ENCODE measurements at regions not wholly inside any gene's neighbourhood (a gene's known extent, or its start where the extent isn't known, plus 50 kb on each side); places are given as distances from the start of the nearest gene placed in this dataset.

DNA sequence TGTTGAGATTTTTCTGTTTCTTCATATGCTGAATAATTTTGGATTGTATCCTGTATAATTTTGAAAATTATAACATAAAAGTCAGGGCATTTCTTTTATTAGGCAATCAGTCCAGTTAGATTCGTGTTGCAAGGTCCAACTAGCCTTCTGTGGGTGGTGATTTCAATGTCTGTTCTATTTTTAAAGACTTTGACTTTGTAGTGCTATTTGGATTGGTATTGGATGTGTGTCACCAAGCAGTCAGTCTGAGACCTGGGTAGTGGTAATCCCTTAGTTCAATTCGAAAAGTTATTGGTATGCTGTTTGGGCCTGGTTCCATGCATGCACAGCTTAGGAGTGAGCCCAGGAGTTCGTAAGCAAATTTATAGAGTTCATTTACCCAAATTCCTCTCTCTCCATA, 82.2 kb downstream of the EPDR1 start:
- Histone ChIP-seq H3K36me3 (ENCODE audit: control insufficient read depth, insufficient read depth, low read length) (no peaks in the 10 kb centered on the region), H3K9me3 (ENCODE audit: control insufficient read depth in 2 of 2, low read length in 2 of 2) (no peaks in the 10 kb centered on the region), H3K4me3 (ENCODE audit: low read depth, low read length) (no peak overlapping the region), H3K27ac (ENCODE audit: insufficient read depth, low read length, poor library complexity, severe bottlenecking) (no peak overlapping the region), H3K27me3 (ENCODE audit: control insufficient read depth, insufficient read depth, low read length) (no peaks in the 10 kb centered on the region), H3K4me1 (ENCODE audit: control insufficient read depth, insufficient read depth, low read length, poor library complexity, severe bottlenecking) (no peaks in the 10 kb centered on the region)
- peaks cover 0 to 4% (median 0%) of the 10 kb centered on the region in 7 donors for H3K9me3 Mint-ChIP-seq
- no peaks in the 10 kb centered on the region for H3K4me1 Mint-ChIP-seq
- no peak overlapping the region for H3K4me3 Mint-ChIP-seq
- H3K27me3 Mint-ChIP-seq, result no peaks in the 10 kb centered on the region
- no peak overlapping the region for H3K27ac Mint-ChIP-seq
- no peaks in the 10 kb centered on the region for H3K36me3 Mint-ChIP-seq
- no peak for ATAC-seq (ENCODE audit: low read depth in 2 of 2)
- no peak for DNase-seq

DNA sequence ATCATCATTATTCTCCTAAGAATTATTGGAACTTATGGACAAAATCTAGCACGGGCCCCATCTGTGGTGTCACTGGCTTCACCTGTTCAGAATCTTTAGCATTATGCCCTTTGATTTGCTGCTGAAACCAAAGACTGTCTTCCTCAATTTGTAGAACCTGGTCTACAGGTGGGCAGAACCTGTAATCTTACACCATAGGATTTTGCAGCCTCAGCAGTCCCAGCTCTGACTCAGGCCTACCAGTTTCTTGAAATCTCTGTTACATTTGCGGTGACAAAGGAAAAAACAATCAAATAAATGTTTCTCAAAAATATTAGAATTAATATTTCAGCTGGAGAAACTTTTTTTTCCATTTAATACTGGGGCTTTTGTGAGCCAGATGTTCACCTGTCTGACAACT, 86.1 kb downstream of the EPDR1 start:
- H3K4me3 ChIP-seq (ENCODE audit: low read depth, low read length), result no peak overlapping the region
- H3K36me3 ChIP-seq (ENCODE audit: control insufficient read depth, insufficient read depth, low read length), result no peaks in the 10 kb centered on the region
- H3K36me3 Mint-ChIP-seq, result no peaks in the 10 kb centered on the region
- peaks cover 4% of the 10 kb centered on the region for H3K27me3 Mint-ChIP-seq
- H3K4me3 Mint-ChIP-seq, result no peak overlapping the region
- peaks cover 0 to 11% (median 5%) of the 10 kb centered on the region in 7 donors for H3K9me3 Mint-ChIP-seq
- no peaks in the 10 kb centered on the region for H3K4me1 Mint-ChIP-seq
- H3K27me3 ChIP-seq (ENCODE audit: control insufficient read depth, insufficient read depth, low read length), result no peaks in the 10 kb centered on the region
- H3K27ac Mint-ChIP-seq, result no peak overlapping the region
- ATAC-seq (ENCODE audit: low read depth in 2 of 2) (no peak), DNase-seq (no peak)
- H3K27ac ChIP-seq (ENCODE audit: insufficient read depth, low read length, poor library complexity, severe bottlenecking), result no peak overlapping the region
- no peaks in the 10 kb centered on the region for H3K4me1 ChIP-seq (ENCODE audit: control insufficient read depth, insufficient read depth, low read length, poor library complexity, severe bottlenecking)
- no peaks in the 10 kb centered on the region for H3K9me3 ChIP-seq (ENCODE audit: control insufficient read depth in 2 of 2, low read length in 2 of 2)

DNA sequence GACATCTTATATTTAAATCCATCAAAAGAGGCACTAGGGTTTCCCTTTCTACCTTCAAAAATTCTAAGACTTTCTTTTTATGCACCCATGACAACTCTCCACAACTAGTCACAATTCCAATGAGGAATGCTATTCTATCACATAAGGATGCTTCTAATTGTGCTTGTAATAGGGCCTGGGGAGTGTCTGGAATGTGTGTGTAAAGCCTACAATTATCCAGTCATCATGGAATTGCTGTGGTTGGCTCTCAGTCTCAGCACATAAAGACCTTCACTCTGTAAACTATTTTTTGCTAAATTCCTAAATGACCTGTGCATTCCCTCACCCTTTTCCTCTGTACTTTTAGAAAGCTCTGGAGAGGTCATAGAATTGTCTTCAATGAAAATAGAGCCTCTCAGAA, 86.7 kb downstream of the EPDR1 start:
- Histone ChIP-seq H3K27ac (ENCODE audit: insufficient read depth, low read length, poor library complexity, severe bottlenecking) (no peak overlapping the region), H3K4me3 (ENCODE audit: low read depth, low read length) (no peak overlapping the region), H3K27me3 (ENCODE audit: control insufficient read depth, insufficient read depth, low read length) (no peaks in the 10 kb centered on the region), H3K9me3 (ENCODE audit: control insufficient read depth in 2 of 2, low read length in 2 of 2) (no peaks in the 10 kb centered on the region), H3K36me3 (ENCODE audit: control insufficient read depth, insufficient read depth, low read length) (no peaks in the 10 kb centered on the region), H3K4me1 (ENCODE audit: control insufficient read depth, insufficient read depth, low read length, poor library complexity, severe bottlenecking) (no peaks in the 10 kb centered on the region)
- ATAC-seq (ENCODE audit: low read depth in 2 of 2), result no peak
- DNase-seq, result no peak
- no peak overlapping the region for H3K4me3 Mint-ChIP-seq
- H3K36me3 Mint-ChIP-seq, result no peaks in the 10 kb centered on the region
- no peak overlapping the region for H3K27ac Mint-ChIP-seq
- H3K9me3 Mint-ChIP-seq, result peaks cover 0 to 11% (median 5%) of the 10 kb centered on the region in 7 donors
- peaks cover 4% of the 10 kb centered on the region for H3K27me3 Mint-ChIP-seq
- no peaks in the 10 kb centered on the region for H3K4me1 Mint-ChIP-seq

DNA sequence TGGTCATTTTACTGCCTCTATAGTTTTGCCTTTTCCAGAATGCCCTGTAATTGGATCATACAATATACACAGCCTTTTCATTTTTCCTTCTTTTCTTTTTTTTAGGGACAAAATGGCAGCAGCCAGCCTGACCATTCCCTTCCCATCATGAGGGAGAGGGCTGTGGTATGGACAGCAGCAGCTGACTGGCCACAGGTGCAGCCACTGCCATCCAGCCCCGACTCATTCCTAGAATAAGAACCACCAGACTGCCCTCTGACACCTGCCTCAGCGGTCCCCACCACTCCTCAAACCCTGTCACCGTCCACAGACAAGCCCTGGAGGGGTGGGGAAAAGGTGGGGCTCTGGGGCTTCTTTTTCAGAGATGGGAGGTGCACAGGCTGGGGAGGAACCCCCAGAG, 92.8 kb downstream of the EPDR1 start:
- ATAC-seq (ENCODE audit: low read depth in 2 of 2) (no peak), DNase-seq (no peak)
- no peaks in the 10 kb centered on the region for H3K4me1 ChIP-seq (ENCODE audit: control insufficient read depth, insufficient read depth, low read length, poor library complexity, severe bottlenecking)
- no peaks in the 10 kb centered on the region for H3K9me3 ChIP-seq (ENCODE audit: control insufficient read depth in 2 of 2, low read length in 2 of 2)
- no peak overlapping the region for H3K27ac Mint-ChIP-seq
- no peaks in the 10 kb centered on the region for H3K36me3 ChIP-seq (ENCODE audit: control insufficient read depth, insufficient read depth, low read length)
- no peak overlapping the region for H3K4me3 ChIP-seq (ENCODE audit: low read depth, low read length)
- H3K9me3 Mint-ChIP-seq, result peaks cover 0 to 11% (median 5%) of the 10 kb centered on the region in 7 donors
- no peaks in the 10 kb centered on the region for H3K27me3 ChIP-seq (ENCODE audit: control insufficient read depth, insufficient read depth, low read length)
- no peak overlapping the region for H3K27ac ChIP-seq (ENCODE audit: insufficient read depth, low read length, poor library complexity, severe bottlenecking)
- no peak overlapping the region for H3K4me3 Mint-ChIP-seq
- H3K4me1 Mint-ChIP-seq, result no peaks in the 10 kb centered on the region
- H3K36me3 Mint-ChIP-seq, result no peaks in the 10 kb centered on the region
- H3K27me3 Mint-ChIP-seq, result peaks cover 11% of the 10 kb centered on the region

DNA sequence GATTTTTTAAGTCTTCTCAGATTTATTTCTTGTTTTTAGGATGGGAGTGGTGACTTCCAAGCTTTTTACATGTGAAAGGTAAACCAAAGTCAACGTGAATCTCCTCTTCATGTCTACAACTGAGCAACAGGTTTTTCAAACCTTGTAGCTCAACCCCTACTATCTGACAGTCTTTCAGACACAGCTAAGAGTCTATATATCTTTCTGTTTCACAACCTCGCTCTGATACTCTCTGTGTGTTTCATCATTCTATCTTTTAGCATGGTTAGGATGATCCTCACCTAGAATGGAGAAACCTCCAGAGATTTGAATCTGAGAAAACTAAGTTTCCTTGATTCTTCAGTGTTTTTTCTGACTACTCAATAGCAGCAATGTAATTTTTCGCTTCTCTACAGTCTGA, 96.1 kb downstream of the EPDR1 start:
- DNase-seq (no peak), ATAC-seq (ENCODE audit: low read depth in 2 of 2) (no peak)
- H3K9me3 ChIP-seq (ENCODE audit: control insufficient read depth in 2 of 2, low read length in 2 of 2), result no peaks in the 10 kb centered on the region
- Mint-ChIP-seq H3K36me3 (no peaks in the 10 kb centered on the region), H3K27me3 (peaks cover 13% of the 10 kb centered on the region), H3K4me3 (no peak overlapping the region), H3K9me3 (peaks cover 0 to 2% (median 0%) of the 10 kb centered on the region in 7 donors), H3K27ac (no peak overlapping the region), H3K4me1 (no peaks in the 10 kb centered on the region)
- no peak overlapping the region for H3K27ac ChIP-seq (ENCODE audit: insufficient read depth, low read length, poor library complexity, severe bottlenecking)
- no peak overlapping the region for H3K4me3 ChIP-seq (ENCODE audit: low read depth, low read length)
- H3K27me3 ChIP-seq (ENCODE audit: control insufficient read depth, insufficient read depth, low read length), result no peaks in the 10 kb centered on the region
- H3K4me1 ChIP-seq (ENCODE audit: control insufficient read depth, insufficient read depth, low read length, poor library complexity, severe bottlenecking), result no peaks in the 10 kb centered on the region
- H3K36me3 ChIP-seq (ENCODE audit: control insufficient read depth, insufficient read depth, low read length), result no peaks in the 10 kb centered on the region

DNA sequence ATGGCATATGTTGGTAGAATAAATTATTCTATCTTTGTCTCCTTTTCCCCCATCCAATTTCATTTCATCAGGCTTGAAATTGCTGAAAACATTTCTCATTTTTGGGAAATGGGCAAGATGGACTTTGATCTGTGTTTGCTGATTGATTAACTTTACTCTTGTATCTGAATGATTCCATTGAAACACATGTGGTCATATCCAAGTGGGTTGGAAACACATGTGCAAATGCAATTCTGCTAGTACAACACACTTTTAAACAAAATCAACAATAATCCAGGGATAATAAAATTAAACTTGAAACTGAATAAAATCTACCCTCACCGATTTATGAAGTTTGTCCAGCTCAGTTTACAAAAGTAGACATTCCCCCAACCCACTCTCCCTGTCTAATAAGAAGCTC, 96.9 kb downstream of the EPDR1 start:
- no peaks in the 10 kb centered on the region for H3K36me3 ChIP-seq (ENCODE audit: control insufficient read depth, insufficient read depth, low read length)
- no peak overlapping the region for H3K27ac Mint-ChIP-seq
- H3K27me3 Mint-ChIP-seq, result peaks cover 19% of the 10 kb centered on the region
- no peak overlapping the region for H3K4me3 ChIP-seq (ENCODE audit: low read depth, low read length)
- no peaks in the 10 kb centered on the region for H3K36me3 Mint-ChIP-seq
- no peak overlapping the region for H3K27ac ChIP-seq (ENCODE audit: insufficient read depth, low read length, poor library complexity, severe bottlenecking)
- H3K4me1 ChIP-seq (ENCODE audit: control insufficient read depth, insufficient read depth, low read length, poor library complexity, severe bottlenecking), result no peaks in the 10 kb centered on the region
- DNase-seq (no peak), ATAC-seq (ENCODE audit: low read depth in 2 of 2) (no peak)
- no peaks in the 10 kb centered on the region for H3K27me3 ChIP-seq (ENCODE audit: control insufficient read depth, insufficient read depth, low read length)
- H3K4me1 Mint-ChIP-seq, result no peaks in the 10 kb centered on the region
- H3K4me3 Mint-ChIP-seq, result peak overlapping the region in 1 of 4 donors; percentile 15
- H3K9me3 ChIP-seq (ENCODE audit: control insufficient read depth in 2 of 2, low read length in 2 of 2), result no peaks in the 10 kb centered on the region
- H3K9me3 Mint-ChIP-seq, result peaks cover 0 to 2% (median 0%) of the 10 kb centered on the region in 7 donors

DNA sequence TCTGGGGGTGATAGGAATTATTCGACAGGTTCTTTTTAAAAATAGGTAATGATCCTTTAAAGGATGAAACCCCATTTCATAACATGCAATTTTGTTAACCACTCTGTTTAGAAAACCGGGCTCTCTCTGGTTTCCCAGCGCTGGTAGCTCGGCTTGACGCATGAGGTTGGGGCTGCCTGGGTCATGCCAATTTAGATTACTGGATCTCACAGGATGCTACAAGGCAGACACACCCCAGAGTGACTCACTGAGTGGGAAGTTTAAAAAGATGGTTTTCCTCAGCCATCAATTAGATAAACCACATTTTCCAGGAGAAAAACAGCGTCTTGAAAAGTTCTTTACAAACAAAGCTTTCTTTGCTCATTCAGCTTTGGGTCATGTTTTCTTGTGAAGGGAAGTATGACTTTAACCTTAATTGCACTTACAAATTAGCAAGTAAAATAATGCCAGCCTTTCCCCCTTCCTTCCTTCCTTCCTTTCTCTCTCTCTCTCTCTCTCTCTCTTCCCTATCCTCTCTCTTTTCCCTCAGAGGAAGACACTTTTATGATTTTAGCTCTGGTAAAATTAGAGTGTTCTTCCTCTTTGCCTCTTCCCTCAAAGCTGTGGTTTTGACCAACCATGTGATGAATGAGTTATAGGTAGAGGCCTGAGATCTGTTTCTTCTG, 99.8 kb downstream of the EPDR1 start:
- DNase-seq (no peak), ATAC-seq (ENCODE audit: low read depth in 2 of 2) (no peak)
- Mint-ChIP-seq H3K9me3 (peaks cover 0 to 2% (median 0%) of the 10 kb centered on the region in 7 donors), H3K4me3 (no peak overlapping the region), H3K4me1 (no peaks in the 10 kb centered on the region), H3K36me3 (no peaks in the 10 kb centered on the region), H3K27me3 (peaks cover 14% of the 10 kb centered on the region), H3K27ac (no peak overlapping the region)
- H3K36me3 ChIP-seq (ENCODE audit: control insufficient read depth, insufficient read depth, low read length), result no peaks in the 10 kb centered on the region
- H3K27ac ChIP-seq (ENCODE audit: insufficient read depth, low read length, poor library complexity, severe bottlenecking), result no peak overlapping the region
- no peak overlapping the region for H3K4me3 ChIP-seq (ENCODE audit: low read depth, low read length)
- H3K4me1 ChIP-seq (ENCODE audit: control insufficient read depth, insufficient read depth, low read length, poor library complexity, severe bottlenecking), result no peaks in the 10 kb centered on the region
- no peaks in the 10 kb centered on the region for H3K9me3 ChIP-seq (ENCODE audit: control insufficient read depth in 2 of 2, low read length in 2 of 2)
- H3K27me3 ChIP-seq (ENCODE audit: control insufficient read depth, insufficient read depth, low read length), result no peaks in the 10 kb centered on the region

DNA sequence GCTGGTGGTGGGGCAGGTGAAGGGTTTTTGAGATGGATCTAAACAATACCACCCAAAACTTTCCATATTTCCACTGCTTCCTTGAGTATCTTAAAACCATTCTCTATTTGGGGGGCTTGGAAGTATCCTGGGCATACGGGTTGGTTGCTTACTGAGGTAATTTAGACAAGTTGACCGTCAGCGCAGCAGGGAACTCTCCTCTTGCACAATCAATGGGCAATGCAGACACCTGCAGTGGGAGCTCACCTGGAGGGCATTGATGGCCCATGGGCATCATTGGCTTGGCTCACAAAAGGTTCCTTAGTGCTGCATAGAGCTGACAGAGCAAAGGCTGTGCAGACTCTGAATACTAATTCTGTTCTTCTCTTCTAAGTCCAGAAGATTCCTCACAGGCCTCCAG, 101.5 kb downstream of the EPDR1 start:
- H3K36me3 ChIP-seq (ENCODE audit: control insufficient read depth, insufficient read depth, low read length), result no peaks in the 10 kb centered on the region
- no peak overlapping the region for H3K4me3 ChIP-seq (ENCODE audit: low read depth, low read length)
- Mint-ChIP-seq H3K27me3 (peaks cover 14% of the 10 kb centered on the region), H3K27ac (no peak overlapping the region), H3K9me3 (peaks cover 0 to 2% (median 0%) of the 10 kb centered on the region in 7 donors), H3K4me1 (no peaks in the 10 kb centered on the region), H3K36me3 (no peaks in the 10 kb centered on the region), H3K4me3 (no peak overlapping the region)
- no peak overlapping the region for H3K27ac ChIP-seq (ENCODE audit: insufficient read depth, low read length, poor library complexity, severe bottlenecking)
- H3K4me1 ChIP-seq (ENCODE audit: control insufficient read depth, insufficient read depth, low read length, poor library complexity, severe bottlenecking), result no peaks in the 10 kb centered on the region
- no peaks in the 10 kb centered on the region for H3K27me3 ChIP-seq (ENCODE audit: control insufficient read depth, insufficient read depth, low read length)
- DNase-seq, result no peak
- no peaks in the 10 kb centered on the region for H3K9me3 ChIP-seq (ENCODE audit: control insufficient read depth in 2 of 2, low read length in 2 of 2)
- ATAC-seq (ENCODE audit: low read depth in 2 of 2), result no peak
